DND-41 (cell line): ENCODE measurements at regions not wholly inside any gene's neighbourhood (a gene's known extent, or its start where the extent isn't known, plus 50 kb on each side); places are given as distances from the start of the nearest gene placed in this dataset.

ENCODE experiments used
- ATAC-seq: fragments of 200-7000 bp; cut with Tn5 transposase; 3 replicates; pipeline ENCODE4 v1.9.1; 2021; ENCODE audit warnings: low read depth; ENCODE audit not compliant: insufficient read depth
- DNase-seq: peaks from one replicate; pipeline ENCODE4 v3.0.0-alpha.2; 2020
- H2AFZ ChIP-seq: 2 replicates; pipeline ENCODE4 v1.6.0; 2012; ENCODE audit warnings: low read depth, low read length
- H3K27ac ChIP-seq: 2 replicates; pipeline ENCODE4 v1.5.1; 2012; ENCODE audit warnings: low read length, inconsistent platforms
- H3K27me3 ChIP-seq: fragments of 200-600 bp; sonication (generic); 2 replicates; pipeline ENCODE4 v1.6.0; 2012; ENCODE audit warnings: low read length, mild to moderate bottlenecking, inconsistent platforms; ENCODE audit not compliant: insufficient read depth, poor library complexity
- H3K36me3 ChIP-seq: 2 replicates; pipeline ENCODE4 v1.5.1; 2012; ENCODE audit warnings: low read length, inconsistent platforms; ENCODE audit not compliant: insufficient read depth
- H3K4me1 ChIP-seq: 2 replicates; pipeline ENCODE4 v1.5.1; 2012; ENCODE audit warnings: mild to moderate bottlenecking, low read length; ENCODE audit not compliant: insufficient read depth
- H3K4me2 ChIP-seq: 2 replicates; pipeline ENCODE4 v1.6.0; 2012; ENCODE audit warnings: mild to moderate bottlenecking, moderate library complexity, low read length, inconsistent platforms; ENCODE audit not compliant: insufficient read depth
- H3K4me3 ChIP-seq, 2 experiments: fragments of 200-600 bp in 1 of 2; shearing (Covaris generic) in 1 of 2; 2 replicates each; pipeline ENCODE4 v1.5.1; 2012 to 2016; ENCODE audit warnings: inconsistent platforms in 2 of 2, low read length in 2 of 2, mild to moderate bottlenecking in 2 of 2, low read depth in 1 of 2, moderate library complexity in 1 of 2
- H3K79me2 ChIP-seq: 2 replicates; pipeline ENCODE4 v1.6.0; 2012; ENCODE audit warnings: low read length, inconsistent platforms; ENCODE audit not compliant: insufficient read depth
- H3K9ac ChIP-seq: 2 replicates; pipeline ENCODE4 v1.6.0; 2012; ENCODE audit warnings: low read depth, mild to moderate bottlenecking, inconsistent platforms, low read length, moderate library complexity
- H3K9me3 ChIP-seq: 2 replicates; pipeline ENCODE4 v1.5.1; 2012; ENCODE audit warnings: low read length, moderate library complexity, mild to moderate bottlenecking, inconsistent platforms; ENCODE audit not compliant: insufficient read depth, severe bottlenecking
- H4K20me1 ChIP-seq: 2 replicates; pipeline ENCODE4 v1.6.0; 2012; ENCODE audit warnings: low read length; ENCODE audit not compliant: insufficient read depth
- CTCF ChIP-seq: IDR thresholded peaks from 2 replicates; pipeline ENCODE4 v1.5.1; 2012; ENCODE audit warnings: borderline replicate concordance, low read length, moderate library complexity, mild to moderate bottlenecking; ENCODE audit not compliant: poor library complexity, severe bottlenecking; ENCODE audit errors: extremely low read depth
- EZH2 ChIP-seq: IDR thresholded peaks from 3 replicates; pipeline ENCODE4 v1.6.1; 2012; ENCODE audit warnings: borderline replicate concordance, low read depth, mild to moderate bottlenecking, moderate library complexity, low read length, inconsistent platforms; ENCODE audit not compliant: severe bottlenecking

GRCh38 chr6:132063204-132063603, 112.0 kb upstream of the CCN2 start:
- no peak for ATAC-seq

DNA sequence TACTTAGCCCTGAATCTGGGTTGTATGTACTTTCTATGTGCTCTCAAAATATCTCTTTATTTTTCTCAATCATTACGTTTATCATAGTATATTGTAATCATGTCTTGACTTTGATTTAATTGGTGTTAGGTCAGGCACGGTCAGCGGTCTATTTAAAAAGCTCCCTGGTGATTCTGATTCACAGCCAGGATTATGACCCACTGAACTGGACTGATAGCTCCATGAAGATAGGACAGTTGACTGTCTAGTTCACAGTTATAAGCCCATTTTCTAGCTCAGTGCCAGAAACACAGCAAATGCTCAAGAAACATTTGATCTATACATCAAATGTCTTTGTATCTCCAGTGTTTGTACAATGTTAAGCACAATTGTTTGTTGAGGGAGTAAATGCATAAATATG, 111.5 kb upstream of the CCN2 start:
- H3K27me3 ChIP-seq, result no peaks in the 10 kb centered on the region
- H3K4me1 ChIP-seq, result no peaks in the 10 kb centered on the region
- ATAC-seq (no peak), DNase-seq (no peak)
- H3K4me3 ChIP-seq, result no peak overlapping the region
- no peaks in the 10 kb centered on the region for H3K9me3 ChIP-seq
- no peak for TF ChIP-seq EZH2
- no peak for TF ChIP-seq CTCF
- H2AFZ ChIP-seq, result no peak overlapping the region
- no peak overlapping the region for H3K4me2 ChIP-seq
- H3K27ac ChIP-seq, result no peak overlapping the region
- H4K20me1 ChIP-seq, result no peaks in the 10 kb centered on the region
- H3K79me2 ChIP-seq, result no peaks in the 10 kb centered on the region
- no peak overlapping the region for H3K9ac ChIP-seq
- no peaks in the 10 kb centered on the region for H3K36me3 ChIP-seq

More at GRCh38 chr6:132063204-132063603, 112.0 kb upstream of the CCN2 start:
- Histone ChIP-seq H3K36me3 (no peaks in the 10 kb centered on the region), H3K9me3 (no peaks in the 10 kb centered on the region), H3K4me1 (no peaks in the 10 kb centered on the region), H3K9ac (no peak overlapping the region), H3K27ac (no peak overlapping the region), H2AFZ (no peak overlapping the region), H3K27me3 (no peaks in the 10 kb centered on the region), H3K4me2 (no peak overlapping the region), H3K79me2 (no peaks in the 10 kb centered on the region), H3K4me3 (no peak overlapping the region), H4K20me1 (no peaks in the 10 kb centered on the region)
- no peak for DNase-seq
- TF ChIP-seq EZH2 (no peak), CTCF (no peak)

DNA sequence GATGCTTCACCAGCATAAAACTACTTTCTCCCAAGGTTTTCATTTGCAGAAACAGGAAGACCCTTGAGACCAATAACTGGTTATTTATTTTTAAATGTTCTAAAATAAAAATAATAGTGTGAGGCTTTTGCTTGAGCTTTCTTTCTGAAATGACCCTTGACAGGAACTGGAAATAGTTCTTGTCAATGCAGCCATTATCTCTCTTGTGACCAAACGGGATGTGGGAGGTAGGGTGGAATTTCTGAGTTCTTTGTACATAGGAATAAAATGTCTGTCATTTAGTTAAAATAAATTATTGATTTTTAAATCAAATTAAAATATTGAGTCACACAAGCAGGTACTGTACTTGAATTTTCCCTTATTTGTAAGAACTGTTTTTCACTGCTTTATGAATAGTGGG, 110.2 kb upstream of the CCN2 start:
- Histone ChIP-seq H3K4me2 (no peak overlapping the region), H3K79me2 (no peaks in the 10 kb centered on the region), H2AFZ (no peak overlapping the region), H3K9ac (no peak overlapping the region), H4K20me1 (no peaks in the 10 kb centered on the region), H3K27me3 (no peaks in the 10 kb centered on the region), H3K4me3 (no peak overlapping the region), H3K27ac (no peak overlapping the region), H3K36me3 (no peaks in the 10 kb centered on the region), H3K4me1 (no peaks in the 10 kb centered on the region), H3K9me3 (no peaks in the 10 kb centered on the region)
- DNase-seq, result no peak
- TF ChIP-seq EZH2 (no peak), CTCF (no peak)
- ATAC-seq, result no peak

DNA sequence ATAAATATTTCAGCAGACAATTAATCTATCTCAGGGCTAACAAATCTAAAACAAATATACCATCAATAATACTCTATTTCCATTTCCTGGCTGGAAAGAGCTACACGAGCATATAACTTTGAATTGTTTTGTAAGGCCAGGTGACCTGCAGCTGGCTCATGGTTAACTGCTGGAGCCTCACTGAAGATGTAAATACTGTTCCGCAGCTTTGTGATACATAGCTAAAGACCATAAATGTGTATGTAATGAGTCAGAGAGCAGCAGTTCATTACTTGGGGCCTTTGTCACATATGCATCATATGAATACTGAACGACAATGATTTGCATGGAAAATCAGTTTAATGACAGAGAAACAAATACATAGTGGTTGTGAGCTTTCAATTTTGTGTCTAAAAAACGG, 109.4 kb upstream of the CCN2 start:
- Histone ChIP-seq H3K27ac (no peak overlapping the region), H3K9ac (no peak overlapping the region), H4K20me1 (no peaks in the 10 kb centered on the region), H3K27me3 (no peaks in the 10 kb centered on the region), H3K4me1 (no peaks in the 10 kb centered on the region), H2AFZ (no peak overlapping the region), H3K79me2 (no peaks in the 10 kb centered on the region), H3K36me3 (no peaks in the 10 kb centered on the region), H3K9me3 (no peaks in the 10 kb centered on the region), H3K4me3 (no peak overlapping the region), H3K4me2 (no peak overlapping the region)
- no peak for ATAC-seq
- no peak for TF ChIP-seq CTCF
- TF ChIP-seq EZH2, result no peak
- no peak for DNase-seq
